ENCODE measurements at regions not wholly inside any gene's neighbourhood (a gene's known extent, or its start where the extent isn't known, plus 50 kb on each side); places are given as distances from the start of the nearest gene placed in this dataset.

GRCh38 chr7:36076074-36076473 is 77.0 kb upstream of the EEPD1 start:
- no peak for DNase-seq

GRCh38 chr7:36078816-36079360 is 74.2 kb upstream of the EEPD1 start:
- DNase-seq, result no peak

- DNase-seq, result no peak
Observed at GRCh38 chr7:36079446-36080025, 73.5 kb upstream of the EEPD1 start.

GRCh38 chr7:36080843-36081242 is 72.2 kb upstream of the EEPD1 start:
- DNase-seq, result no peak

GRCh38 chr7:36082216-36082615 is 70.8 kb upstream of the EEPD1 start:
- no peak for DNase-seq

GRCh38 chr7:36082910-36083309 is 70.1 kb upstream of the EEPD1 start:
- DNase-seq, result no peak

GRCh38 chr7:36083626-36084380 is 69.3 kb upstream of the EEPD1 start:
- no peak for DNase-seq

GRCh38 chr7:36084485-36085091 is 68.5 kb upstream of the EEPD1 start:
- DNase-seq, result no peak

GRCh38 chr7:36085096-36085495 is 68.0 kb upstream of the EEPD1 start:
- no peak for DNase-seq

GRCh38 chr7:36086571-36086970 is 66.5 kb upstream of the EEPD1 start:
- DNase-seq, result no peak

- DNase-seq, result peak; percentile 25
Observed at GRCh38 chr7:36088553-36088952, 64.5 kb upstream of the EEPD1 start.

GRCh38 chr7:36088966-36089365 is 64.1 kb upstream of the EEPD1 start:
- no peak for DNase-seq

- DNase-seq, result no peak
Observed at GRCh38 chr7:36090976-36091873, 61.8 kb upstream of the EEPD1 start.

GRCh38 chr7:36091874-36092176 is 61.2 kb upstream of the EEPD1 start:
- DNase-seq, result no peak

- DNase-seq, result no peak
Observed at GRCh38 chr7:36092221-36092771, 60.8 kb upstream of the EEPD1 start.

GRCh38 chr7:36096460-36097095 is 56.5 kb upstream of the EEPD1 start:
- no peak for DNase-seq

GRCh38 chr7:36098096-36098495 is 55.0 kb upstream of the EEPD1 start:
- DNase-seq, result no peak

- no peak for DNase-seq
Observed at GRCh38 chr7:36100226-36100625, 52.8 kb upstream of the EEPD1 start.

- DNase-seq, result no peak
Observed at GRCh38 chr7:36100634-36101033, 52.4 kb upstream of the EEPD1 start.

Data from inflammatory macrophage treated with lipopolysaccharide for 4 hours (primary cell).